HL-60 (cell line): ENCODE measurements at regions not wholly inside any gene's neighbourhood (a gene's known extent, or its start where the extent isn't known, plus 50 kb on each side); places are given as distances from the start of the nearest gene placed in this dataset.

ENCODE experiments used
- GABPA ChIP-seq: IDR thresholded peaks from 2 replicates; pipeline ENCODE4 v1.6.1; 2012; ENCODE audit warnings: low read depth
- POLR2AphosphoS5 ChIP-seq: IDR thresholded peaks from 2 replicates; pipeline ENCODE4 v1.6.1; 2012; ENCODE audit warnings: low read depth
- REST ChIP-seq: IDR thresholded peaks from 2 replicates; pipeline ENCODE4 v1.6.1; 2012; ENCODE audit warnings: low read depth; ENCODE audit not compliant: insufficient replicate concordance
- TF ChIP-seq, protein P1 (sequence below): IDR thresholded peaks from one replicate; pipeline ENCODE4 v1.5.1; 2011; ENCODE audit warnings: low read length, control low read depth, inconsistent platforms; ENCODE audit not compliant: insufficient read depth

- TF ChIP-seq, protein P1, sequence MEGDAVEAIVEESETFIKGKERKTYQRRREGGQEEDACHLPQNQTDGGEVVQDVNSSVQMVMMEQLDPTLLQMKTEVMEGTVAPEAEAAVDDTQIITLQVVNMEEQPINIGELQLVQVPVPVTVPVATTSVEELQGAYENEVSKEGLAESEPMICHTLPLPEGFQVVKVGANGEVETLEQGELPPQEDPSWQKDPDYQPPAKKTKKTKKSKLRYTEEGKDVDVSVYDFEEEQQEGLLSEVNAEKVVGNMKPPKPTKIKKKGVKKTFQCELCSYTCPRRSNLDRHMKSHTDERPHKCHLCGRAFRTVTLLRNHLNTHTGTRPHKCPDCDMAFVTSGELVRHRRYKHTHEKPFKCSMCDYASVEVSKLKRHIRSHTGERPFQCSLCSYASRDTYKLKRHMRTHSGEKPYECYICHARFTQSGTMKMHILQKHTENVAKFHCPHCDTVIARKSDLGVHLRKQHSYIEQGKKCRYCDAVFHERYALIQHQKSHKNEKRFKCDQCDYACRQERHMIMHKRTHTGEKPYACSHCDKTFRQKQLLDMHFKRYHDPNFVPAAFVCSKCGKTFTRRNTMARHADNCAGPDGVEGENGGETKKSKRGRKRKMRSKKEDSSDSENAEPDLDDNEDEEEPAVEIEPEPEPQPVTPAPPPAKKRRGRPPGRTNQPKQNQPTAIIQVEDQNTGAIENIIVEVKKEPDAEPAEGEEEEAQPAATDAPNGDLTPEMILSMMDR = no peak
- TF ChIP-seq POLR2AphosphoS5 (no peak), REST (no peak), GABPA (no peak)
These were observed 52.9 kb upstream of the CDH18 start for GRCh38 chr5:20040901-20041300.
